ENCODE measurements at regions not wholly inside any gene's neighbourhood (a gene's known extent, or its start where the extent isn't known, plus 50 kb on each side); places are given as distances from the start of the nearest gene placed in this dataset.

DNA sequence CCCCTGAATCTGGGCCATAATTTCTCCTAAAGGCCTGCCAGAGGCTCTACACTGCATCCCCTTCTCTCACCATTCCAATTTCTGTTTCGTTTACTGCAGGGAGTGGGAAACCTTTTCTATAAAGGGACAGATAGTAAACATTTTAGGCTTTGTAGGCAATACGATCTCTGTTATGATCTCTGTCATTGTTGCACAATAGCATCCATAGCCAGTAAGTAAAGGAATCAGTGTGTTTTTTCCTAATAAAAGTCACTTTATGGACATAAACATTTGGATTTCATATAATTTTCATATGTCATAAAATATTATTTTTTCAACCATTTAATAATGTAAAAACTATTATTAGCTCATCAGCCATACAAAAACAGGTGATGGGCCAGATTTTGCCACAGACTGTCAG lies 531.7 kb downstream of the DSC3 start:
- CTCF ChIA-PET, result no interaction called here
- intact Hi-C loops (cut with micrococcal nuclease), result no loop called here
- Mint-ChIP-seq H3K36me3 (ENCODE audit: low read depth) (no peaks in the 10 kb centered on the region), H3K9me3 (peaks cover 6% of the 10 kb centered on the region), H3K4me1 (no peaks in the 10 kb centered on the region), H3K4me3 (no peak overlapping the region), H3K27me3 (no peaks in the 10 kb centered on the region), H3K27ac (no peak overlapping the region)
- DNase-seq (no peak), ATAC-seq (ENCODE audit: low read depth) (no peak)
- TF ChIP-seq, protein P1, sequence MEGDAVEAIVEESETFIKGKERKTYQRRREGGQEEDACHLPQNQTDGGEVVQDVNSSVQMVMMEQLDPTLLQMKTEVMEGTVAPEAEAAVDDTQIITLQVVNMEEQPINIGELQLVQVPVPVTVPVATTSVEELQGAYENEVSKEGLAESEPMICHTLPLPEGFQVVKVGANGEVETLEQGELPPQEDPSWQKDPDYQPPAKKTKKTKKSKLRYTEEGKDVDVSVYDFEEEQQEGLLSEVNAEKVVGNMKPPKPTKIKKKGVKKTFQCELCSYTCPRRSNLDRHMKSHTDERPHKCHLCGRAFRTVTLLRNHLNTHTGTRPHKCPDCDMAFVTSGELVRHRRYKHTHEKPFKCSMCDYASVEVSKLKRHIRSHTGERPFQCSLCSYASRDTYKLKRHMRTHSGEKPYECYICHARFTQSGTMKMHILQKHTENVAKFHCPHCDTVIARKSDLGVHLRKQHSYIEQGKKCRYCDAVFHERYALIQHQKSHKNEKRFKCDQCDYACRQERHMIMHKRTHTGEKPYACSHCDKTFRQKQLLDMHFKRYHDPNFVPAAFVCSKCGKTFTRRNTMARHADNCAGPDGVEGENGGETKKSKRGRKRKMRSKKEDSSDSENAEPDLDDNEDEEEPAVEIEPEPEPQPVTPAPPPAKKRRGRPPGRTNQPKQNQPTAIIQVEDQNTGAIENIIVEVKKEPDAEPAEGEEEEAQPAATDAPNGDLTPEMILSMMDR (IDR thresholded peaks at IDR 0.05), result no peak
- POLR2A ChIA-PET, result no interaction called here

DNA sequence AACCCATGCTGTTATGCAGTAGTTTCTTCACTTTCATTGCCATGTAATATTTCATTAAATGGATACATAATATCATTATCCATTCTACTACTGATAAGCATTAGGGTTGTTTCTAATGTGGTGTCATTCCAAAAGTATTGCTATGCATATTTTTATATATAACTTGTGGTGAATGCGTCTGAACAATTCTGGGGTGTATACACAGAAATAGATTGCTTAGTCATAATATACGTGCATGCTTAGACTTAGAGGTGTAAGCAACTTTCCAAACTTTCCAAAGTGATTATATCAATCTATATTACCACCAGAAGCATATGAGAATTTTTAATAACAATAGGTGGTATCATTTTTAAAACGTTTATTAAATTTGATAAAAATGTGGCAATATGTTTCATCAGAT lies 540.9 kb downstream of the DSC3 start:
- Mint-ChIP-seq H3K27me3 (no peaks in the 10 kb centered on the region), H3K36me3 (ENCODE audit: low read depth) (no peaks in the 10 kb centered on the region), H3K4me3 (no peak overlapping the region), H3K9me3 (no peaks in the 10 kb centered on the region), H3K27ac (no peak overlapping the region), H3K4me1 (no peaks in the 10 kb centered on the region)
- TF ChIP-seq, protein P1 (IDR thresholded peaks at IDR 0.05), result no peak
- POLR2A ChIA-PET, result no interaction called here
- CTCF ChIA-PET, result no interaction called here
- intact Hi-C loops (cut with micrococcal nuclease), result no loop called here
- no peak for DNase-seq
- ATAC-seq (ENCODE audit: low read depth), result no peak

DNA sequence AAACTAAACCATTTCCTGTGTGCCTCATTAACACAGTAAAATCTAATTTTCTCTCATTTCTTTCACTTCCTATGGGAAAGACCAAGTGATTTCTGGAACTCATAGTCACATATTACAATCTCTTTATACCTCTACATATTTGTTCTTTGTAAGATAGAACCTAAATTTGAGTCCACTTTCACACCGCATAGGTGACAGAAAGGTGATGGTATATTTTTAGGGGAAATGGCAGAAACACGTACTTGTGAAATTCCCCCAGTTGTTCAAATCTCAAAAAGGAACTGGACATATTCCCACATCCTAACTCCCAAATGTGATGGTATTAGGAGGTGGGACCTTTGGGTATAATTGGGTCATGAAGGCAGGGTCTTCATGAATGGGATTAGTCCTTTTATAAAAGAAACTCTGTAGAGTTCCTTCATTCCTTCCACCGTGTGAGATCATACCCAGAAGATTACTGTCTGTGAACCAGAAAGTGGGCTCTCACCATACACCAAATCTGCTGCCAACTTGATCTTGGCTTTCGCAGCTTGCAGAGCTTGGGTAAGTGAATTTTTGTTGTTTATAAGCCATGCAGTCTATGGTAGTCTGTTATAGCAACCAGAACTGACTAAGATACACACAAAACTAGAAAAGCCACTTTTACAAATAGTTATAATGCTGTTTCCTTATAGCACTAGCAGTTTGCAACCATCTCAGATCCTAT lies 542.1 kb downstream of the DSC3 start:
- Mint-ChIP-seq H3K4me3 (no peak overlapping the region), H3K4me1 (no peaks in the 10 kb centered on the region), H3K27me3 (no peaks in the 10 kb centered on the region), H3K36me3 (ENCODE audit: low read depth) (no peaks in the 10 kb centered on the region), H3K9me3 (no peaks in the 10 kb centered on the region), H3K27ac (no peak overlapping the region)
- DNase-seq (no peak), ATAC-seq (ENCODE audit: low read depth) (no peak)
- POLR2A ChIA-PET, result no interaction called here
- CTCF ChIA-PET, result no interaction called here
- intact Hi-C loops (cut with micrococcal nuclease), result no loop called here
- TF ChIP-seq, protein P1 (IDR thresholded peaks at IDR 0.05), result no peak

DNA sequence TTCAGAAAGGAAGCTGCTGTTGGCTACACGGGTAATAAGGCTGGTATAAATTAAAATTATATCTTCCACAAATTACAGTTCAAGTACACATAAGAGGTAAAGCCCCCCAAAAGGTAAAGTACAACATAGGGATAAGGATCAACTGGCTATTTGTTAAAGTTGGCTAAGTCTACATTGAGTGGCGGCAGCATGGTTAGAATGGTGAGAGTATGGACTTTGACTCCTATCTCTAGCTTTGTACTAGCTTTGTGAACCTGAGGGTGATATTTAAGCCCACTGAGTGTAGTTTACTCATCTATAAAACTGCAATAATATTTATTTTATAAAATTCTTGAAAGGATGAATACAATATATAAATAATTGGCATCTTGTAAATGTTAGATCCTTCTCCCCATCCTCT lies 542.8 kb downstream of the DSC3 start:
- TF ChIP-seq, protein P1 (IDR thresholded peaks at IDR 0.05), result no peak
- H3K4me1 Mint-ChIP-seq, result no peaks in the 10 kb centered on the region
- ChIA-PET POLR2A (no interaction called here), CTCF (no interaction called here)
- no peak for DNase-seq
- no peak for ATAC-seq (ENCODE audit: low read depth)
- H3K27me3 Mint-ChIP-seq, result no peaks in the 10 kb centered on the region
- H3K27ac Mint-ChIP-seq, result no peak overlapping the region
- no peaks in the 10 kb centered on the region for H3K36me3 Mint-ChIP-seq (ENCODE audit: low read depth)
- no peaks in the 10 kb centered on the region for H3K9me3 Mint-ChIP-seq
- H3K4me3 Mint-ChIP-seq, result no peak overlapping the region
- intact Hi-C loops (cut with micrococcal nuclease), result no loop called here

DNA sequence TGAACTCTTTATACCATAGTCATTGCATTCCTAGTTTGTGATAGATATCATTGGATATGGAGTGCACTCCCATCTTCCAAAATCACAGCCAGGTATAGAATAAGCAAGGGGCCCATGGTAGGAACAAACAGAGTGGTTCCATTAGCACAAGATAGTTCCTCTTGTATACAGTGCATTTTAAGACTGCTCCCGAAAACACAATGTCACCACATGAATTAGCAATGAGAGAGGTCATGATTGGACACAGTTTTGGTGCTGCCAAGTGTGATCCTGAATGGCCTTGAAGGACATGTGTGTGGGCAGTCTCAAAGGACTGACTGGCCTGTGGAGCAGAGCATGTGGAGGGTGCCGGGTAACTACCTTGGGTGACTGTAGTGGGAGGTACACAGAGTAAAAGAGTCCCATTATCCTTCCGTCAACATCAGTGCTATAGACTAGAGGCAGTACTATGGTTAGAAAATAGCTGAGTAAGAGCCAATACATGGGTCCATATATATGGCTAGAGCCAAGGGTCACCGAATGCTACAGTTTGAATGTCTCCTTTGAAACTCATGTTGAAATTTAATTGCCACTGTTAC lies 549.9 kb downstream of the DSC3 start:
- CTCF ChIA-PET, result no interaction called here
- Mint-ChIP-seq H3K27ac (no peak overlapping the region), H3K27me3 (no peaks in the 10 kb centered on the region), H3K4me1 (no peaks in the 10 kb centered on the region), H3K4me3 (no peak overlapping the region), H3K36me3 (ENCODE audit: low read depth) (no peaks in the 10 kb centered on the region), H3K9me3 (no peaks in the 10 kb centered on the region)
- intact Hi-C loops (cut with micrococcal nuclease), result no loop called here
- POLR2A ChIA-PET, result no interaction called here
- TF ChIP-seq, protein P1 (IDR thresholded peaks at IDR 0.05), result no peak
- ATAC-seq (ENCODE audit: low read depth), result no peak
- DNase-seq, result no peak
